Tibial artery (tissue), 4 donors: ENCODE measurements at regions not wholly inside any gene's neighbourhood (a gene's known extent, or its start where the extent isn't known, plus 50 kb on each side); places are given as distances from the start of the nearest gene placed in this dataset.

ENCODE experiments used
- DNase-seq, 2 donors: peaks; one replicate each; pipeline ENCODE4 v3.0.0-alpha.2; 2019
- H3K27ac ChIP-seq, 2 donors: fragments of 200-600 bp; sonication (generic) in 1 of 2; 1 replicate in 1 of 2; 2 replicates in 1 of 2; pipeline ENCODE4 v1.5.1; 2018 to 2019; ENCODE audit warnings: mild to moderate bottlenecking in 1 of 2
- H3K27me3 ChIP-seq, 2 donors: fragments of 200-600 bp; sonication (generic) in 1 of 2; one replicate each; pipeline versions ENCODE4 v1.5.1 to v1.6.0; 2016 to 2019
- H3K36me3 ChIP-seq, 3 donors: fragments of 200-600 bp; sonication (generic) in 2 of 3; one replicate each; pipeline ENCODE4 v1.5.1; 2016 to 2019; ENCODE audit warnings: mild to moderate bottlenecking in 2 of 3
- H3K4me1 ChIP-seq, 4 donors: fragments of 200-600 bp; sonication (generic) in 2 of 4; 1 replicate in 3 of 4; 2 replicates in 1 of 4; pipeline ENCODE4 v1.5.1; 2016 to 2019
- H3K4me3 ChIP-seq, 2 donors: fragments of 200-600 bp; sonication (generic) in 1 of 2; 1 replicate in 1 of 2; 2 replicates in 1 of 2; pipeline ENCODE4 v1.5.1; 2018 to 2019; ENCODE audit warnings: mild to moderate bottlenecking in 2 of 2
- H3K9me3 ChIP-seq, 3 donors: fragments of 200-600 bp; sonication (generic) in 1 of 3; one replicate each; pipeline ENCODE4 v1.5.1; 2016 to 2019
- intact Hi-C: fragments of 100-400 bp; cut with DNase I; formaldehyde crosslinking; loops from one replicate; pipeline ENCODE4 v1.15.0; 2023; ENCODE audit warnings: low total_unique reads
- TF ChIP-seq, protein P1 (sequence below), 2 experiments: fragments of 200-600 bp in 1 of 2; fragments of 450-650 bp in 1 of 2; IDR thresholded peaks; one replicate each; pipeline ENCODE4 v1.5.1; 2017 to 2019; ENCODE audit warnings: antibody characterized with exemption in 2 of 2, mild to moderate bottlenecking in 1 of 2, moderate library complexity in 1 of 2

DNA sequence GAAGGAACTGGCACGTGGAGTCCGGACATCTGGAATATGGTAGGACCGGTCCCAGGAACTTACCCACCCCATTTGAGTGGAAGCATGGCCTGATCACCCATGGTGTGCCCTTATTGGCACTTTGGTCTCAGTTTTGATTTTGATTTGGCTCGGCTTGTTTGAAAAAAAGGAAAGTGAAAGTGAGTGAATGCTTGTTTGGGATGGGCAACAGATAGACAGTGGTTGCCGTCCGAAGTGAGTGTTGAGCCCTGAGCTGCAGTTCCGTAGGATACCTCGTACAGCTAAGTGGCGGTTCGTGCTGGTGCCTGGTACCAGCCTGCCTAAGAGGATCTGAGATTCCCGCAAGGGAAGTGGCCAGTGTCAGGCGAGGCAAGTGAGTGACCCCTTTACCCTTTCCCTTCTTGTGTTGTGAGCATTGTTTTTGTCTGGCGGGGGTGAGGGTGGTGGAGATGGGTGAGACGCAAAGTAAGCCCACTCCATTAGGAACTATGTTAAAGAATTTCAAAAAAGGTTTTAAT, 605.8 kb downstream of the UQCRFS1 start:
- Histone ChIP-seq H3K27ac (no peak overlapping the region), H3K4me1 (no peaks in the 10 kb centered on the region), H3K9me3 (peaks cover 0 to 10% (median 7%) of the 10 kb centered on the region in 3 donors), H3K4me3 (no peak overlapping the region), H3K36me3 (no peaks in the 10 kb centered on the region), H3K27me3 (no peaks in the 10 kb centered on the region)
- intact Hi-C loops, result no loop called here
- TF ChIP-seq, protein P1, sequence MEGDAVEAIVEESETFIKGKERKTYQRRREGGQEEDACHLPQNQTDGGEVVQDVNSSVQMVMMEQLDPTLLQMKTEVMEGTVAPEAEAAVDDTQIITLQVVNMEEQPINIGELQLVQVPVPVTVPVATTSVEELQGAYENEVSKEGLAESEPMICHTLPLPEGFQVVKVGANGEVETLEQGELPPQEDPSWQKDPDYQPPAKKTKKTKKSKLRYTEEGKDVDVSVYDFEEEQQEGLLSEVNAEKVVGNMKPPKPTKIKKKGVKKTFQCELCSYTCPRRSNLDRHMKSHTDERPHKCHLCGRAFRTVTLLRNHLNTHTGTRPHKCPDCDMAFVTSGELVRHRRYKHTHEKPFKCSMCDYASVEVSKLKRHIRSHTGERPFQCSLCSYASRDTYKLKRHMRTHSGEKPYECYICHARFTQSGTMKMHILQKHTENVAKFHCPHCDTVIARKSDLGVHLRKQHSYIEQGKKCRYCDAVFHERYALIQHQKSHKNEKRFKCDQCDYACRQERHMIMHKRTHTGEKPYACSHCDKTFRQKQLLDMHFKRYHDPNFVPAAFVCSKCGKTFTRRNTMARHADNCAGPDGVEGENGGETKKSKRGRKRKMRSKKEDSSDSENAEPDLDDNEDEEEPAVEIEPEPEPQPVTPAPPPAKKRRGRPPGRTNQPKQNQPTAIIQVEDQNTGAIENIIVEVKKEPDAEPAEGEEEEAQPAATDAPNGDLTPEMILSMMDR (IDR thresholded peaks at IDR 0.05), result no peak
- no peak for DNase-seq

DNA sequence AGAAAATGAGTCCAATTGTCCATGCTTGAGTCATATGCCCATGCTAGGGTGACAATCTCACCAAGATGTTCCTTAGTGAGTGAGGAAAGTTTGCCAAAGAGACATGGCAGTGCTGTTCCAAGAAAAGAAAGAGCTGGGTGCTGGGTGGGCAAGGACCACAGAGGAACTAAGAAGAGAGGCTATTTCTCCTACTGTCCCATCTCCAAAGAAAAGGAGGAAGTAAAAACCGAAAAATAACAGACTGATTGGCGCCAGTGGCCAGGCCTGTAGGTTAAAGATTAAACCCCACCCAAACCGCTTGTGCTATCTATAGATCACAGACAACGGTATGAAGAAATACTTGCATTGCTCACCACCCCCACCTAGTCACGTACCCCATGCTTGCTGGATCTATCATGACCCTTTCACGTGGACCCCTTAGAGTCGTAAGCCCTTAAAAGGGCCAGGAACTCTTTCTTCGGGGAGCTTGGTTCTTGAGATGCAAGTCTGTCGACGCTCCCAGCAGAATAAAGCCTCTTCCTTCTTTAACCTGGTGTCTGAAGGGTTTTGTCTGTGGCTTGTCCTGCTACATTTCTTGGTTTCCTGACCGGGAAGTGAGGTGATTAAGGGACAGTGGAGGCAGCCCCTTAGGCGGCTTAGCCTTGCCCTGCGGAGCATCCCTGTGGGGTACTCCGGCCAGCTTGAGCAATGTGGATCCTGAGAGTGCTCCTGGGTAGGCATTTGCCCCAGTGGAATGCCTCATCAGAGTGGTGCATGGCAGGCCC, 606.5 kb downstream of the UQCRFS1 start:
- intact Hi-C loops, result no loop called here
- TF ChIP-seq, protein P1 (IDR thresholded peaks at IDR 0.05), result no peak
- DNase-seq, result no peak
- H3K4me1 ChIP-seq, result no peaks in the 10 kb centered on the region
- H3K27me3 ChIP-seq, result no peaks in the 10 kb centered on the region
- no peak overlapping the region for H3K27ac ChIP-seq
- no peaks in the 10 kb centered on the region for H3K36me3 ChIP-seq
- peaks cover 0 to 10% (median 7%) of the 10 kb centered on the region in 3 donors for H3K9me3 ChIP-seq
- no peak overlapping the region for H3K4me3 ChIP-seq

DNA sequence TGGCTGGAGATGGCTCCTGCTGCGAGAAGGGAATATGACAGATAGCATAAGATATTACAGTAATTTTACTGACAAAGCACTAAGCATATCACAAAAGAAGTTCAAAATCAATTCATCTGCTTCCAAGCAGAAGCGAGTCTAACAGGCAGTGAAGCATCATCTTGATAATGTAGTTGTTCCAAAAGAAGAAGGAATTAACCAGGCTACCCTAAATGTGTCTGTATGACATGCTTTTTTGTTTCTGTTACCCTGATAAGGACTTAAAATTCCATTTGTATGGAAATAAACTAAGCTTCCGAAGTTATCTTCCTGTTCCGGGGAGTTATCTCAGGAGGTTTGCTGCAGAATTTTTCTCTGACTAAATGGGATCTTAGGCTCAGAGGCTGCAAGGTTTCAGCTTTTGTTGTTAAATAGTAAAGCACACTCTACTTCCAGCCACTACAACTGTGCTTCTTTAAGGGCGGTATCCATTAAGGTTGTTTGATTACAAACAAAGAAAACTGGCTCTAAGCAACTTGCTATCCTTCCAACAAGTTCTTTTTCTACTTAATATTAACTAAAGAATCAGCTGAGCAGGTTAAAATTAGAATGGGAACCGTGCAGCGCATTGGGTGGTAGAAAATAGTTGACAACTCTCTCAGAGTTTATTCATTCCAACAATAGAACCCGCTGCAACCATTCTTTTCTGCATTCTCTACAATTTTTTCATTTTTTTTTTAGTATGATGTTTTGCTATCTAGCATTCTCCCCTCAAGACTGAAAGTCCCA, 607.3 kb downstream of the UQCRFS1 start:
- no peaks in the 10 kb centered on the region for H3K4me1 ChIP-seq
- H3K27ac ChIP-seq, result no peak overlapping the region
- intact Hi-C loops, result no loop called here

DNA sequence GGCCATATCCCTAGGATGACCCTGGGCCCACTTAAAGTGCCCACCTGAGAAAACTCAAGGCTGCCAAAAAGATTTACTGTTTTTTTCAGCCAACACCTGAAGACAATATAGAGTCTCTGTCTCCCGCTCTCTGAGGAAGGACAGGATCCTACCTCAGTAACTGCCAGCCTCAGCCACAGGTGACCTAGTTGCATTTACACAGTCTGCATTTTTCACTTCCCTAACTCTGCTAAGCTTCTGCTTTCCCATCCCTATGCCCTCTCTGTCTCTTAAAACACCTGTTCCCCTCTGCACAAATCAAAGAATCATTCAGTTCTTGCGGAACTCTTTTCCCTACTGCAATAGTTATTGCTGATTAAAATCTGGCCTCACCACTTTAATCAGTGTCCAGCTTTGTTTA, 609.5 kb downstream of the UQCRFS1 start:
- H3K4me1 ChIP-seq, result no peaks in the 10 kb centered on the region
- no peak for DNase-seq
- no peak overlapping the region for H3K4me3 ChIP-seq
- H3K27me3 ChIP-seq, result no peaks in the 10 kb centered on the region
- H3K36me3 ChIP-seq, result no peaks in the 10 kb centered on the region
- no peak overlapping the region for H3K27ac ChIP-seq
- peaks cover 0 to 10% (median 7%) of the 10 kb centered on the region in 3 donors for H3K9me3 ChIP-seq
- intact Hi-C loops, result no loop called here
- TF ChIP-seq, protein P1 (IDR thresholded peaks at IDR 0.05), result no peak

More for the DNA sequence above, 607.3 kb downstream of the UQCRFS1 start:
- DNase-seq, result no peak
- peaks cover 0 to 10% (median 7%) of the 10 kb centered on the region in 3 donors for H3K9me3 ChIP-seq
- no peak overlapping the region for H3K4me3 ChIP-seq
- TF ChIP-seq, protein P1 (IDR thresholded peaks at IDR 0.05), result no peak
- H3K27me3 ChIP-seq, result no peaks in the 10 kb centered on the region
- no peaks in the 10 kb centered on the region for H3K36me3 ChIP-seq

DNA sequence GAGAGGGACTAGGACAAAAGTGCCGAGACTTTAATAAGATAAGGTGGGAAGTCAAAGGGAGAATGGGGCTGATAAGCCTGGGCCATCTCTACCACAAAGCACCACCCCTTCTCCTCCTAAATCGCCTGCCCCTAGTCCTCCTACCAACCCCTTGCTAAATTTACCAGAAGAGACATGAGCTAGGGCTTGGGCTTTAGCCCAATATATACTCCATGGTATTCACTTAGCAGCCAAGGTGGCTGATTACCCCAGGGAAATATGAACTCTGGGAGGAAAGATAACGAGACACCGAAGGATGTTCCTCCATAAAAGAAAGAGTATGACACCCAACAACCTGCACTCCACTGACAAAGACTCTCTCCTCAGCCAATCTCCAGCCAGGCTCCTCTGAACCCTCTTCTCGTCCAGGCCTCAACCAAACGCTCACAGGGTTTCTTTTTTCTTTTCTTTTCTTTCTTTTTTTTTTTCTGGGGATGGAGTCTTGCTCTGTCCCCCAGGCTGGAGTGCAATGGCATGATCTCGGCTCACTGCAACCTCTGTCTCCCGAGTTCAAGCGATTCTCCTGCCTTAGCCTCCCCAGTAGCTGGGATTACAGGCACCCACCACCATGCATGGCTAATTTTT, 610.2 kb downstream of the UQCRFS1 start:
- Histone ChIP-seq H3K9me3 (peaks cover 0 to 10% (median 7%) of the 10 kb centered on the region in 3 donors), H3K36me3 (no peaks in the 10 kb centered on the region), H3K27ac (no peak overlapping the region), H3K4me1 (no peaks in the 10 kb centered on the region), H3K4me3 (no peak overlapping the region), H3K27me3 (peaks cover 0 to under 1% of the 10 kb centered on the region in 2 donors)
- TF ChIP-seq, protein P1 (IDR thresholded peaks at IDR 0.05), result no peak
- intact Hi-C loops, result no loop called here
- DNase-seq, result no peak
